Activated naive CD4-positive, alpha-beta T cell treated with anti-CD3 and anti-CD28 coated beads, Interleukin-2, amount 50 U/mL, for 24 hours (primary cell): ENCODE measurements at regions not wholly inside any gene's neighbourhood (a gene's known extent, or its start where the extent isn't known, plus 50 kb on each side); places are given as distances from the start of the nearest gene placed in this dataset.
"Not testable (repeated sequence)": the region's sequence is repeated elsewhere in the genome, so short reads cannot be mapped to it uniquely, and the experiment has no call there.

Experiments used
- H3K27ac Mint-ChIP-seq: one replicate; pipeline ENCODE4 v1.8.0; 2021; ENCODE audit warnings: mild to moderate bottlenecking, mixed read lengths
- H3K27me3 Mint-ChIP-seq: one replicate; pipeline ENCODE4 v1.8.0; 2021; ENCODE audit warnings: mixed read lengths
- H3K36me3 Mint-ChIP-seq: one replicate; pipeline ENCODE4 v1.8.0; 2021; ENCODE audit warnings: mixed read lengths
- H3K4me1 Mint-ChIP-seq: one replicate; pipeline ENCODE4 v1.8.0; 2021; ENCODE audit warnings: mixed read lengths
- H3K4me3 Mint-ChIP-seq: one replicate; pipeline ENCODE4 v1.8.0; 2021; ENCODE audit warnings: mild to moderate bottlenecking, mixed read lengths
- H3K9me3 Mint-ChIP-seq: one replicate; pipeline ENCODE4 v1.8.0; 2021; ENCODE audit warnings: mixed read lengths

DNA sequence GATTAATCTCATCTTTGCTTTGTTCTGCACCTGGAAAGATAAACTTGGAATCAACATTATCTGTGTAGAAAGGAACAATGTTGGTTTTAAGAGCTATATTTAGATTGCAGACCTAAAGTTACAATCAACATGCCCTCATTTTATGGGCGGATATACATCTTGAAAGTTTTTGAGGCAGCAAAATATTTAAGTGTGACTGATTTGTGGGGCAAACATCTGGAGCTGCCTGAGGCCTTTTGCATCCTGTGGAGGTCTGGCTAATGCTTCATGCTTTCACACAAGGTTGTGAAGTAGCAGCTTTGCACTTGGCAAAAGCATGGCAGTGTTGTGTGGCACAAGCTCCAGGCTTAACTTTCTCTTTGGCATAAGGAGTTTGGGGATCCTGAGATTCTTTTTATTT lies 125.7 kb downstream of the CDRT15L2 start:
- H3K27me3 Mint-ChIP-seq, H3K36me3 Mint-ChIP-seq, H3K27ac Mint-ChIP-seq, H3K4me1 Mint-ChIP-seq, H3K4me3 Mint-ChIP-seq, H3K9me3 Mint-ChIP-seq: not testable (repeated sequence)

DNA sequence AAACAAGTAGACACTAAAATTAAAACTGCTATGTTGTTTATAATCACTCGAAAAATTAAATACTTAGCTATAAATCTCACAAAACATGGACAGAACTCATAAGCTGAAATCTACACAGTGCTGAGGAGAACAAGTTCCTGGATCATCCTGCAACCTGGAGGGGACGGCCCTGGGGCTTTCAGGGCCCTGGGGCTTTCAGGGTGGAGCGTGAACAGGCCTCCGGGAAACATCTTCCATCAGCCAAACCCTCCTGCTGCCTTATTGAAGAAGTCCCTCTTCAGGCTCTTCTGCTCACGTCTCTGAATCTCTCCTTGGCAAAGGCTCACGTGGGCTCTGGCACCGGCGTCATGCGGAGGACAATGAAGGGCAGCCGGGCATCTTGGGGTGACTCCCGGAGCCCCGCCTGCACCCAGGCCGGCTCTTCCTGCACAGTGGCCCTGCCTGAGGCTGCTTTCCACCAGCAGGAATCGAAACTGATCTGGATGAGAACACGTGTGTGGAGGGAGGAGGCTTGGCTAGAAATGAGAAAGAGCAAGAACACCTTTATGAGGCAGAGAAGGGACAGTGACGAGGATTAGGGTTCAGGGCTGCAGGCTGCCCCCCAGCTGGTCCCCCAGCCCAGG lies 127.3 kb downstream of the CDRT15L2 start:
- H3K27ac Mint-ChIP-seq: no peak overlapping the region
- no peaks in the 10 kb centered on the region for H3K27me3 Mint-ChIP-seq
- no peaks in the 10 kb centered on the region for H3K9me3 Mint-ChIP-seq
- H3K36me3 Mint-ChIP-seq: no peaks in the 10 kb centered on the region
- H3K4me1 Mint-ChIP-seq: peaks cover 4% of the 10 kb centered on the region
- no peak overlapping the region for H3K4me3 Mint-ChIP-seq

DNA sequence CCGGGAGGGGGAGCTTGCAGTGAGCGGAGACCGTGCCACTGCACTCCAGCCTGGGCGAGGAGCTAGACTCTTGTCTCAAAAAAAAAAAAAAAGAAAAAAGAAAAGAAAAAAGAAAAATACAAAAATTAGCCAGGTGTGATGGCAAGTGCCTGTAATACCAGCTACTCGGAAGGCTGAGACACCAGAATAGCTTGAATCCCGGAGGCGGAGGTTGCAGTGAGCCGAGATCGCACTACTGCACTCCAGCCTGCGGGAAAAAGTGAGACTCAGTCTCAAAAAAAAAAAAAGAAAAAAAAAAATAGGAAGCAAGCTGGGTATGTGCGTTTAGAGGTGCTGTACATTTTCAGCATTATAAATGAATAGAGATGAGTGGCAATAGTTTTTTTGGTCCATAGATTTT lies 129.3 kb downstream of the CDRT15L2 start:
- H3K9me3 Mint-ChIP-seq, H3K4me3 Mint-ChIP-seq, H3K36me3 Mint-ChIP-seq, H3K27ac Mint-ChIP-seq, H3K4me1 Mint-ChIP-seq, H3K27me3 Mint-ChIP-seq: not testable (repeated sequence)

DNA sequence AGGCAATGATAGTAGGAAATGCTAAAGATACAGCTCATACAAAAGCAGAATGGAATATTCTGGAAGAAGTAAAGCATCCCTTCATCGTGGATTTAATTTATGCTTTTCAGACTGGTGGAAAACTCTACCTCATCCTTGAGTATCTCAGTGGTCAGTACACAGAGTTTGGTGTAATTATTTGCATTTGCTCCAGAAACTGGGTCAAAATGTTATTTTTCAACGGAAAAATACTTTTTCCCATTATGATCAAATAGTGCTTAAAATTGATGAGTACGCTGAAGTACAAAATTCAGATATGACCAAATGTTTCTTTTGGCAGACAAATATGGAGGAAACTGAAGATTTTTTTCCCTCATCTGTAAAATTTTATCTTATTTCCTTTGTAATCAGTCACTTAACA lies 137.0 kb downstream of the CDRT15L2 start:
- not testable (repeated sequence) for H3K4me3 Mint-ChIP-seq, H3K36me3 Mint-ChIP-seq, H3K27ac Mint-ChIP-seq, H3K9me3 Mint-ChIP-seq, H3K4me1 Mint-ChIP-seq, H3K27me3 Mint-ChIP-seq

DNA sequence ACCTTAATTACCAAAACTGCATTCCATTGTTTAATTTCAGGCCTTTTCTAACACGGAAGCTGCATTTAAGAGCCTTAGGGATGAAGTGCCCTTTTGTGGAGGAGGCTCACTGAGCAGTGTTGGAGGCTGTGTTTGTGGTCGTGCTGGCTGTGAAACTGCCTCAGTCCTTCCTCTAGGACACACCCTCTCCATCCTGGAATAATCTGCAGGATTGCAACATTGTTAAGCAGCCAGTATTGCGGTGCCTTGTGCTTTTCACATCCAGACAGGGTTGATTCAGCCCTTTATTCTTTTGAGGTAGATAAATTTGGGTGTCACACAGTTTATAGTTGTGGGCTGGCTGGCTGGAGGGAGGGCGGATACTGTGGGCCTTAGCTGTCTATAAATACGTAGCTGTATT lies 141.6 kb downstream of the CDRT15L2 start:
- H3K4me1 Mint-ChIP-seq: no peaks in the 10 kb centered on the region
- no peak overlapping the region for H3K4me3 Mint-ChIP-seq
- no peaks in the 10 kb centered on the region for H3K36me3 Mint-ChIP-seq
- no peak overlapping the region for H3K27ac Mint-ChIP-seq
- no peaks in the 10 kb centered on the region for H3K9me3 Mint-ChIP-seq
- no peaks in the 10 kb centered on the region for H3K27me3 Mint-ChIP-seq

DNA sequence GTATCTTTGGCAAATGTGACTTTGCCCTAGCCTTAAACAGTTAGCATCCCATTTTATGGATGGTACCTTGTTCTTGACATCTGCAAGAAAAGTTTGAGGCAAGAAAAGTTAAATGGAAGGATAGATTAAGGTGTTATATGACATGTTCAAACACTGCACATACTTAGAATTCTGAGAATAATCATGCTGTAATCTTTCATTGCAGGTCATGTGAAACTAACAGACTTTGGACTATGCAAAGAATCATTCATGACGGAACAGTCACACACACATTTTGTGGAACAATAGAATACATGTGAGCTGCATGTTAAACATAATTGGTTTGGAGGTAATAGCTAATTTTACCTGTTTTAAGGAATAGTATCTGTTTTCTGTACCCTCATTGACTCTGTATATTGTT lies 144.9 kb downstream of the CDRT15L2 start:
- H3K4me1 Mint-ChIP-seq, H3K4me3 Mint-ChIP-seq, H3K36me3 Mint-ChIP-seq, H3K27ac Mint-ChIP-seq, H3K9me3 Mint-ChIP-seq, H3K27me3 Mint-ChIP-seq: not testable (repeated sequence)

DNA sequence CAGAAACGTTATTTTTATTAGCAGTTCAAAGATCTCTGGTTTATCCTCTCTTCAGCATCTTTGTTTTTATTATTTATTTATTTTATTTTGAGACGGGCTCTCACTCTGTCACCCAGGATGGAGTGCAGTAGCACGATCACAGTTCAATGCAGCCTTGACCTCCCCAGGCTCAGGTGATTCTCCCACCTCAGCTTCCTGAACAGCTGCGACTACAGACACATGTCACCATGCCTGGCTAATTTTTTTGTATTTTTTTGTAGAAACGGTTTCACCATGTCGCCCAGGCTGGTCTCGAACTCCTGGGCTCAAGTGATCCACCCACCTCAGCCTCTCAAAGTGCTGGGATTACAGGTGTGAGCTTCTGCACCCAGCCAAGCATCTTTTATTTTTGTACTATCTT lies 147.7 kb downstream of the CDRT15L2 start:
- H3K36me3 Mint-ChIP-seq: not testable (repeated sequence)

DNA sequence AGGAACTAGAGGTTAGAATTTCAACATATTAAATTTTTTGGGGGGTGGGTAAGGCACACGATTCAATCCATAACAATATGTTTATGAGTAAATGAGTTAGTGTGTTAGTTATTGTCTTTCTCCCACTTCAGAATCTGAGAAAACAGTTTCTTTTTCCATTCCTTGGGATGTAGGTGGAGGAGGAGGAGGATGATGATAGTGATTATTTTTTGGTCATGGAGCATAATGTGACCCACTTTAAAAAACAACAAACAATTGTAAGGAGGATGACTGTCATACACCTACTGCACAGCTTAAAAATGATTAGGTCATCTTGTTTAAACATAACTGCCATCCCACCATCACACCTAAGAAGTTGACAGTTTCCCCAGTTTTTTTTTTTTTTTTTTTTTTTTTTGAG lies 148.7 kb downstream of the CDRT15L2 start:
- H3K4me3 Mint-ChIP-seq: no peak overlapping the region
- no peaks in the 10 kb centered on the region for H3K27me3 Mint-ChIP-seq
- no peaks in the 10 kb centered on the region for H3K36me3 Mint-ChIP-seq
- H3K9me3 Mint-ChIP-seq: no peaks in the 10 kb centered on the region
- no peak overlapping the region for H3K27ac Mint-ChIP-seq
- no peaks in the 10 kb centered on the region for H3K4me1 Mint-ChIP-seq

More for the DNA sequence above, 147.7 kb downstream of the CDRT15L2 start:
- H3K4me1 Mint-ChIP-seq, H3K4me3 Mint-ChIP-seq, H3K9me3 Mint-ChIP-seq, H3K27ac Mint-ChIP-seq, H3K27me3 Mint-ChIP-seq: not testable (repeated sequence)

DNA sequence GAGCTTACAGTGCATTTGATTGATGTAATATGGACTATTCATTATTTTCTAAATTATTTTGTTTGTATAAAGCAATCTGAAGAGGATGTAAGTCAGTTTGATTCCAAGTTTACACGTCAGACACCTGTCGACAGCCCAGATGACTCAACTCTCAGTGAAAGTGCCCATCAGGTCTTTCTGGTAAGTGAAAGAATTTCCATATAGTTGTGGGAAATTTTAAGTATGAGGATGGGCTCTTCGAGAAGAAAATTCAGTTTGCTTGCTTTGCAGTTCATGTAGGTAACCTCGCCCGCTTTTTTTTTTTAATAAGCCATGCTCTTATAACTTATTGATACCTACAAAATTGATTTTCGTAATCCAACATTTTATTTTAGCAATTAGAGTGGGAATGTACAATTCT lies 151.6 kb downstream of the CDRT15L2 start:
- H3K9me3 Mint-ChIP-seq, H3K36me3 Mint-ChIP-seq, H3K27ac Mint-ChIP-seq, H3K27me3 Mint-ChIP-seq, H3K4me1 Mint-ChIP-seq, H3K4me3 Mint-ChIP-seq: not testable (repeated sequence)

DNA sequence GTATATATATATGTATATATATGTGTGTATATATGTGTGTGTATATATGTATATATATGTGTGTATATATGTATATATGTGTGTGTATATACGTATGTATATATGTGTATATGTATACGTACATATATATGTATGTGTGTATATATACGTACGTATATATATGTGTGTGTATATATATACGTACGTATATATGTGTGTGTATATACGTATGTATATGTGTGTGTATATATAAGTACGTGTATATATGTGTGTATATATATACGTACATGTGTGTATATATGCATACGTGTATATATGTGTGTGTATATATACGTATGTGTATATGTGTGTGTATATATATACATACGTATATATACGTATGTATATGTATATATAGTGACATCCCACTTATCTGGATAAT lies 154.4 kb downstream of the CDRT15L2 start:
- Mint-ChIP-seq H3K27ac (no peak overlapping the region), H3K36me3 (no peaks in the 10 kb centered on the region), H3K4me1 (no peaks in the 10 kb centered on the region), H3K9me3 (no peaks in the 10 kb centered on the region), H3K27me3 (peaks cover 4% of the 10 kb centered on the region), H3K4me3 (no peak overlapping the region)

DNA sequence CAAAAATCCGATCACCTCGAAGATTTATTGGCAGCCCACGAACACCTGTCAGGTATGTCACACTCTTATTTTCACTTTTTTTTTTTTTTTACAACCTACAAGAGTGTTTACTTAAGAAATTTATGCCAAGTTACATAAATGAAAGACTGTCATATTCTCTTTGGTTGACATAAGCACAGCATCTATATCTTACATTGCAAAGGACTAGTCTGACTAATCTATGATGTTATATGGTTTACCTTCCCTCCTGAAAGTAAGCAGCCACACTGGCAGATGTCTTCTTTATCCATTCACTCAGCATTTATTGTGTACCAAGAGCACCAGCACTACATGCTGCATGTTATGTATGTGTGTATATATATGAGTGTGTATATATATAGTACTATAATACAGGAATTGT lies 156.3 kb downstream of the CDRT15L2 start:
- no peaks in the 10 kb centered on the region for H3K9me3 Mint-ChIP-seq
- no peaks in the 10 kb centered on the region for H3K4me1 Mint-ChIP-seq
- H3K27me3 Mint-ChIP-seq: peaks cover 5% of the 10 kb centered on the region
- no peaks in the 10 kb centered on the region for H3K36me3 Mint-ChIP-seq
- no peak overlapping the region for H3K27ac Mint-ChIP-seq
- no peak overlapping the region for H3K4me3 Mint-ChIP-seq

DNA sequence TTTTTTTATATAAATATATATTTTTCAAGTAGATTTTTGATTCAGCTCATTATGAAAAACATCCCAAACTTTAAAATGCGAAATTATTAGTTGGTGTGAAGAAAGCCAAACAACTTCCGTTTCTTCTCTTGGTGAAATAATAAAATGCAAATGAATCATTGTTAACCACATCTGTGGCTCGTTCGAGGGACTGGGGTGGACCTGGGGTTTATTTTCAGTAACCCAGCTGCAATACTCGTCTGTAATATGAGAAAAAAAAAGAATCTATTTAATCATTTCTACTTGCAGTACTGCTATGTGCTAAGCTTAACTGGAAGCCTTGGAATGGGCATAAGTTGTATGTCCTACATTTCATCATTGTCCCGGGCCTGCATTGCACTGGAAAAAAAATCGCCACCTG lies 158.1 kb downstream of the CDRT15L2 start:
- H3K4me1 Mint-ChIP-seq, H3K36me3 Mint-ChIP-seq, H3K27me3 Mint-ChIP-seq, H3K4me3 Mint-ChIP-seq, H3K9me3 Mint-ChIP-seq, H3K27ac Mint-ChIP-seq: not testable (repeated sequence)

DNA sequence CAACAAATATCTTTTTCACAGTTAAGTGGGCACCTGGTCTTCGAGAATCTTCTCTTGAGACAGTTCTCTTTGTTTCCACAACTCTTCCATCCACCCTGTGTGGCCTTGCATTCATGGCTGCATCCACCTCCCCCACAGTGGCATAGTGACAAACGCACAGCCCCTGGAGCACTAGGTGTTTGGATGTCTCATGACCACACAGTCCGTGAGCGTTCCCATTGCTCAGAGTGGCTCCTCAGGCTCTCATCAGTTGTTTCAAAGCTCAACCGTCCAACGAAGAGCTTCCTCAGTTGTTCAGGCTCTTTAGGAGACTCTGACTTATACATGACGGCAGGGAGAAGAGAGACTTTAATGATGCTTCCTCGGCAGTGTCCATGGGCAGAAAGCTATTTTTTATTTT lies 191.6 kb downstream of the CDRT15L2 start:
- no peak overlapping the region for H3K4me3 Mint-ChIP-seq
- H3K27me3 Mint-ChIP-seq: peaks cover 2% of the 10 kb centered on the region
- no peaks in the 10 kb centered on the region for H3K9me3 Mint-ChIP-seq
- no peaks in the 10 kb centered on the region for H3K4me1 Mint-ChIP-seq
- H3K36me3 Mint-ChIP-seq: no peaks in the 10 kb centered on the region
- H3K27ac Mint-ChIP-seq: no peak overlapping the region

DNA sequence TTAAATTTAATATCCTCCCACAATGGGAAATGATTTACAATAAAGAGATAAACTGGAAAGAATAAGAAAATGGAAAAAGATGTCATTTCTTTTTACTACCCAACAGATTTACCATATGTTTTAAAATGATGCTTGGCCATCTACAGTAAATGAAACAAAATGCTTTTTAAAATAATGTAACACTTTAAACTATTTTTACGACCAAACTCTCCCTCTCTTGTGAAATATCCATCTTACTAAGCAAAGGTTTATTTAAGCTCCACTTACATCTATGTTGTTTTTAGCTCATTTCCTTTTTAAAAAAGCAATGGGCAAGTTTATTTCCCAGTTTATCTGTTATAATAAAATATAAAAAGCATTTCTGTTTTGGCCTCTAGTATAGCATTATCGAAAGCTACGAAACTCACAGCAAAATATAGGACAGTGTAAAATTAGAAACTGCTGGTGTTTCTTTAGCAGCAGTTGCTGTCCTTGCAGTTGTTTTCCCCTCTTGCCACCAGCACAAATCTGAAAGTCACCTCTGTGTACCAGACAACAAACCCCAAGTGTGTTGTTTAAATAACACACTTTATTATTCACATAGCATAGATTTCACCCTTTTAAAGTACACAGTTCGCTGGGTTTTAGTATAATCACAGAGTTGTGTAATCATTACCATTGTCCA lies 195.1 kb downstream of the CDRT15L2 start:
- Mint-ChIP-seq H3K27ac (no peak overlapping the region), H3K4me1 (no peaks in the 10 kb centered on the region), H3K4me3 (no peak overlapping the region), H3K27me3 (peaks cover 2% of the 10 kb centered on the region), H3K9me3 (no peaks in the 10 kb centered on the region), H3K36me3 (no peaks in the 10 kb centered on the region)

DNA sequence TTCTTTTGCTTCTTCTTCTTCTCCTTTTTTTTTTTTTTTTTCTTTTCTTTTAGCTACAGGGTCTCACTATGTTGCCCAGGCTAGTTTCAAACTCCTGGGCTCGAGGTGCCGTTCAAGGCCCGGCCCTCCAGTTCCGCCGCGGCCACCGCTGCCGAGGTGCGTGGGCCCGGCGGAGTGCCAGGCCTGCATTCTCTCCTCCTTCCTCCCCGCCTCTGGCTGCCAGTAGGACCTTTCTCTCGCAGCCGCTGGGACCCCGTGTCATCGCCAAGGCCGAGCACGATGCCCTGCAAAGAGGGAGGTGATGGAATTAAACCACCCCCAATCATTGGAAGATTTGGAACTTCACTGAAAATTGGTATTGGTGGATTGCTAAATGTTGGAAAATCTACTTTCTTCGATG lies 195.8 kb downstream of the CDRT15L2 start:
- no peaks in the 10 kb centered on the region for H3K4me1 Mint-ChIP-seq
- H3K4me3 Mint-ChIP-seq: no peak overlapping the region
- H3K27me3 Mint-ChIP-seq: peaks cover 2% of the 10 kb centered on the region
- no peaks in the 10 kb centered on the region for H3K9me3 Mint-ChIP-seq
- H3K36me3 Mint-ChIP-seq: no peaks in the 10 kb centered on the region
- H3K27ac Mint-ChIP-seq: no peak overlapping the region

DNA sequence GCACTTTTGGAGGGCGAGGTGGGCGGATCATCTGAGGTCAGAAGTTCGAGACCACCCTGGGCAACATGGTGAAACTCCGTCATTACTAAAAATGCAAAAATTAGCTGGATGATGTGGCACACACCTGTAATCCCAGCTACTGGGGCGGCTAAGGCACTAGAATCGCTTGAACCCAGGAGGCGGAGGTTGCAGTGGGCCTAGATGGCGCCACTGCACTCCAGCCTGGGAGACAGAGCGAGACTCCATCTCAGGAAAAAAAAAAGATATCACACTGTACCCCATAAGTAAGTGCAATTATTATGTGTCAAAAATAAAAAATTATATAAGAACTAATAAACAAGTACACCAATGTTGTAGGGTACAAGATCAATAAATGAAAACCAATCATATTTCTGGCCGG lies 200.0 kb downstream of the CDRT15L2 start:
- no peaks in the 10 kb centered on the region for H3K27me3 Mint-ChIP-seq
- no peak overlapping the region for H3K4me3 Mint-ChIP-seq
- H3K27ac Mint-ChIP-seq: no peak overlapping the region
- H3K4me1 Mint-ChIP-seq: no peaks in the 10 kb centered on the region
- no peaks in the 10 kb centered on the region for H3K36me3 Mint-ChIP-seq
- no peaks in the 10 kb centered on the region for H3K9me3 Mint-ChIP-seq

DNA sequence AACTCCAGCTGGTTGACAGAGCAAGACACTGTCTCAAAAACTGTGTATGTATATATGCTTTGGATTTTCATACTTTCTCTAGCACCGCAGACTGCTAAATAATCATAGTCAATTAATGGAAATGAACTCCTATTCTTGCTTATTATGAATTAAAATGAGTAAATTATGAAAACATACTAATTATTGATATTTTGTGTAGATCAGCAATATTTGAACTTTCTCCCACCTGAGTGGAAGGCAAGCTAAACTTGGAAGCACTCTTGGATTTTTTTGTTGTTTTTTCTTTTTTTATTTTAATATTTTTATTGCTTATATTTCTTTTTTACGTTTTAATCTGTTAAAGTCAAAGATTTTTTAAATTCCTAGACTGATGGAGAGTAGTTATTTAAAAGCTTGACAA lies 201.7 kb downstream of the CDRT15L2 start:
- H3K4me1 Mint-ChIP-seq: no peaks in the 10 kb centered on the region
- H3K4me3 Mint-ChIP-seq: no peak overlapping the region
- no peak overlapping the region for H3K27ac Mint-ChIP-seq
- peaks cover 4% of the 10 kb centered on the region for H3K27me3 Mint-ChIP-seq
- no peaks in the 10 kb centered on the region for H3K9me3 Mint-ChIP-seq
- H3K36me3 Mint-ChIP-seq: no peaks in the 10 kb centered on the region
